ENCODE measurements at regions not wholly inside any gene's neighbourhood (a gene's known extent, or its start where the extent isn't known, plus 50 kb on each side); places are given as distances from the start of the nearest gene placed in this dataset.

DNA sequence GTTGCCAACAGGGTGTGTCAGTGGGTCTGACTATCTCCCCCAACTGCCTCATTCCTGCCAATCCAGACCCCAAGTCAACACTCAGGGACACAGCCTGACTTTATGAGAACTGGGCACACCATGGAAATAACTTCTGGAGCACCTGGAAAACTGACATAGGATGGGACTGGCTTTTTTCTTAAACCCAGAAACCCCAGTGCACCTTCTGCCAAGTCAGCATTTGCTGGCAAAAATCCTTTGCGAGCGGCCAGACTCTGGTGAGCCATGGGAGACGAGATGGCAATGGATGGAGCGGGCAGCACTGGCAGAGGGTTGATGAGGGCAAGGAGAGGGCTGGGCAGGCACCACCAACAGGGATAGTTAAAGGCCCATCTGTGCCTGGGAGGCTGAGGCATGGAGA lies 114.4 kb upstream of the OSMR start:
- Mint-ChIP-seq H3K36me3 (ENCODE audit: insufficient read depth in 1 of 3, low read depth in 3 of 3) (no peaks in the 10 kb centered on the region), H3K4me1 (peaks cover 5% of the 10 kb centered on the region in 2 experiments), H3K4me3 (no peak overlapping the region), H3K27ac (no peak overlapping the region), H3K9me3 (no peaks in the 10 kb centered on the region), H3K27me3 (ENCODE audit: low read depth) (no peaks in the 10 kb centered on the region)
- Histone ChIP-seq H3K27me3 (ENCODE audit: insufficient read depth, low read length) (no peaks in the 10 kb centered on the region), H3K18ac (ENCODE audit: insufficient read length, low read depth, low read length) (no peak overlapping the region), H2BK20ac (ENCODE audit: low read depth, low read length, poor library complexity, severe bottlenecking) (no peak overlapping the region), H2BK5ac (ENCODE audit: insufficient read length, low read length) (no peak overlapping the region), H4K8ac (replicated peaks; ENCODE audit: insufficient read length, low read depth, low read length) (no peak overlapping the region), H3K9ac (ENCODE audit: extremely low read depth, insufficient read length, low read length) (no peak overlapping the region), H2BK120ac (ENCODE audit: low read depth, low read length, poor library complexity, severe bottlenecking) (no peak overlapping the region), H3K79me2 (ENCODE audit: insufficient read depth, low read length) (no peaks in the 10 kb centered on the region; the same call in 1 of the 2 replicates), H2AK5ac (ENCODE audit: insufficient read length, low read length) (no peak overlapping the region), H3K23ac (ENCODE audit: insufficient read length, low read depth, low read length) (no peak overlapping the region), H3K56ac (ENCODE audit: insufficient read length, low read depth, low read length) (no peak overlapping the region), H3T11ph (ENCODE audit: low read length) (no peak overlapping the region), H3K14ac (ENCODE audit: insufficient read depth, low read length) (no peak overlapping the region), H2AFZ (ENCODE audit: low read length) (no peak overlapping the region), H3K79me1 (ENCODE audit: insufficient read depth, low read depth, low read length, poor library complexity, severe bottlenecking) (no peaks in the 10 kb centered on the region), H4K20me1 (ENCODE audit: control insufficient read depth, insufficient read depth, insufficient read length) (no peaks in the 10 kb centered on the region), H4K91ac (ENCODE audit: insufficient read length, low read depth, low read length) (no peak overlapping the region), H3K23me2 (ENCODE audit: insufficient read length, low read depth, low read length, poor library complexity, severe bottlenecking) (no peaks in the 10 kb centered on the region), H4K5ac (ENCODE audit: insufficient read length, low read depth, low read length) (no peak overlapping the region), H3K4ac (ENCODE audit: low read depth, low read length) (no peak overlapping the region), H3K4me2 (ENCODE audit: insufficient read depth, insufficient read length, low read length) (no peak overlapping the region), H3K9me3 (ENCODE audit: control insufficient read depth, low read depth, low read length) (no peaks in the 10 kb centered on the region), H2BK12ac (ENCODE audit: insufficient read length, low read depth, low read length) (no peak overlapping the region), H3K27ac (ENCODE audit: insufficient read length, low read depth, low read length) (no peak overlapping the region), H3K4me1 (ENCODE audit: insufficient read depth, low read length) (no peaks in the 10 kb centered on the region), H2BK15ac (ENCODE audit: low read depth, low read length) (no peak overlapping the region)
- WGBS (ENCODE audit: extremely low coverage, insufficient read length, low lambda C conversion rate), result no CpG with 5 or more reads among the region's 4 CpGs
- no peak for DNase-seq
- TF ChIP-seq, protein P1, sequence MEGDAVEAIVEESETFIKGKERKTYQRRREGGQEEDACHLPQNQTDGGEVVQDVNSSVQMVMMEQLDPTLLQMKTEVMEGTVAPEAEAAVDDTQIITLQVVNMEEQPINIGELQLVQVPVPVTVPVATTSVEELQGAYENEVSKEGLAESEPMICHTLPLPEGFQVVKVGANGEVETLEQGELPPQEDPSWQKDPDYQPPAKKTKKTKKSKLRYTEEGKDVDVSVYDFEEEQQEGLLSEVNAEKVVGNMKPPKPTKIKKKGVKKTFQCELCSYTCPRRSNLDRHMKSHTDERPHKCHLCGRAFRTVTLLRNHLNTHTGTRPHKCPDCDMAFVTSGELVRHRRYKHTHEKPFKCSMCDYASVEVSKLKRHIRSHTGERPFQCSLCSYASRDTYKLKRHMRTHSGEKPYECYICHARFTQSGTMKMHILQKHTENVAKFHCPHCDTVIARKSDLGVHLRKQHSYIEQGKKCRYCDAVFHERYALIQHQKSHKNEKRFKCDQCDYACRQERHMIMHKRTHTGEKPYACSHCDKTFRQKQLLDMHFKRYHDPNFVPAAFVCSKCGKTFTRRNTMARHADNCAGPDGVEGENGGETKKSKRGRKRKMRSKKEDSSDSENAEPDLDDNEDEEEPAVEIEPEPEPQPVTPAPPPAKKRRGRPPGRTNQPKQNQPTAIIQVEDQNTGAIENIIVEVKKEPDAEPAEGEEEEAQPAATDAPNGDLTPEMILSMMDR (conservative IDR thresholded peaks at IDR 0.05), result no peak

Data from H9 (cell line).